Lower leg skin (tissue), 3 donors: ENCODE measurements at regions not wholly inside any gene's neighbourhood (a gene's known extent, or its start where the extent isn't known, plus 50 kb on each side); places are given as distances from the start of the nearest gene placed in this dataset.

Experiments used
- POLR2A ChIP-seq, 2 donors: fragments of 450-650 bp; IDR thresholded peaks; one replicate each; pipeline ENCODE4 v1.6.1; 2016 to 2017; ENCODE audit warnings: antibody characterized with exemption in 2 of 2, mild to moderate bottlenecking in 1 of 2, moderate library complexity in 1 of 2
- TF ChIP-seq, protein P1 (sequence below), 3 donors: fragments of 450-650 bp; IDR thresholded peaks; one replicate each; pipeline ENCODE4 v1.5.1; 2016; ENCODE audit warnings: antibody characterized with exemption in 3 of 3, mild to moderate bottlenecking in 3 of 3, moderate library complexity in 2 of 3

DNA sequence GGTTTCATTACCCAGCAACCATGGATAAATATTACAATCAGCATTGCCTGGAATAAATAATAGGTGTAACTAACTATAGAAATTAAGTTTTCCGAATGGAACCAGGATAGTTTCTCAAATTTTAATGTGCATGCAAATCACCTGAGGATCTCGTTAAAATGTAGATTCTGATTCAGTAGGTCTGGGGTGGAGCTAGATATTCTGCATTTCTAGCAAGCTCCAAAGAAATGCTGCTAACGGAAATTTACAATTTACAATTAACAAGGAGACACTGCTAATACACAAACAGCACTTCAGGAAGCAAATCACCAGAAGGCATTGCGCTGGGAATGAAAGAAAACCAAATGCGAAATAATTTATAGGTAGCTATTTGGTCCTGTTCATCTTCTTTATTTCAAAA lies 597.5 kb upstream of the KLF12 start:
- TF ChIP-seq, protein P1, sequence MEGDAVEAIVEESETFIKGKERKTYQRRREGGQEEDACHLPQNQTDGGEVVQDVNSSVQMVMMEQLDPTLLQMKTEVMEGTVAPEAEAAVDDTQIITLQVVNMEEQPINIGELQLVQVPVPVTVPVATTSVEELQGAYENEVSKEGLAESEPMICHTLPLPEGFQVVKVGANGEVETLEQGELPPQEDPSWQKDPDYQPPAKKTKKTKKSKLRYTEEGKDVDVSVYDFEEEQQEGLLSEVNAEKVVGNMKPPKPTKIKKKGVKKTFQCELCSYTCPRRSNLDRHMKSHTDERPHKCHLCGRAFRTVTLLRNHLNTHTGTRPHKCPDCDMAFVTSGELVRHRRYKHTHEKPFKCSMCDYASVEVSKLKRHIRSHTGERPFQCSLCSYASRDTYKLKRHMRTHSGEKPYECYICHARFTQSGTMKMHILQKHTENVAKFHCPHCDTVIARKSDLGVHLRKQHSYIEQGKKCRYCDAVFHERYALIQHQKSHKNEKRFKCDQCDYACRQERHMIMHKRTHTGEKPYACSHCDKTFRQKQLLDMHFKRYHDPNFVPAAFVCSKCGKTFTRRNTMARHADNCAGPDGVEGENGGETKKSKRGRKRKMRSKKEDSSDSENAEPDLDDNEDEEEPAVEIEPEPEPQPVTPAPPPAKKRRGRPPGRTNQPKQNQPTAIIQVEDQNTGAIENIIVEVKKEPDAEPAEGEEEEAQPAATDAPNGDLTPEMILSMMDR (IDR thresholded peaks at IDR 0.05) = no peak
- TF ChIP-seq POLR2A (IDR thresholded peaks at IDR 0.05) = no peak
